HG02840 (cell line): ENCODE measurements at regions not wholly inside any gene's neighbourhood (a gene's known extent, or its start where the extent isn't known, plus 50 kb on each side); places are given as distances from the start of the nearest gene placed in this dataset.

Source experiments
- ATAC-seq: cut with Tn5 transposase; IDR thresholded peaks from one replicate; pipeline ENCODE4 v1.9.1; 2021; ENCODE audit warnings: mild to moderate bottlenecking, moderate library complexity, moderate number of reproducible peaks; ENCODE audit not compliant: unreplicated experiment, low FRiP score

GRCh38 chr12:91819132-91819447 is 326.6 kb downstream of the BTG1 start:
- no peak for ATAC-seq

- ATAC-seq = no peak
Measured at GRCh38 chr12:91818227-91819131, 327.2 kb downstream of the BTG1 start.

GRCh38 chr12:91817517-91817916 is 328.1 kb downstream of the BTG1 start:
- ATAC-seq = no peak

- ATAC-seq = no peak
Measured at GRCh38 chr12:91813701-91814100, 331.9 kb downstream of the BTG1 start.

GRCh38 chr12:91811481-91812287 is 334.0 kb downstream of the BTG1 start:
- ATAC-seq = peak; percentile 86

- no peak for ATAC-seq
Measured at GRCh38 chr12:91810531-91811451, 334.9 kb downstream of the BTG1 start.

GRCh38 chr12:91810077-91810476 is 335.6 kb downstream of the BTG1 start:
- no peak for ATAC-seq

GRCh38 chr12:91805031-91805430 is 340.6 kb downstream of the BTG1 start:
- no peak for ATAC-seq

- ATAC-seq = no peak
Measured at GRCh38 chr12:91804533-91804932, 341.1 kb downstream of the BTG1 start.

- no peak for ATAC-seq
Measured at GRCh38 chr12:91801048-91801447, 344.6 kb downstream of the BTG1 start.

GRCh38 chr12:91793676-91794075 is 352.0 kb downstream of the BTG1 start:
- no peak for ATAC-seq

GRCh38 chr12:91792597-91792996 is 353.0 kb downstream of the BTG1 start:
- no peak for ATAC-seq

GRCh38 chr12:91786499-91787272 is 359.0 kb downstream of the BTG1 start:
- ATAC-seq = no peak

- ATAC-seq = no peak
Measured at GRCh38 chr12:91785655-91786498, 359.8 kb downstream of the BTG1 start.

- ATAC-seq = no peak
Measured at GRCh38 chr12:91781114-91781513, 364.5 kb downstream of the BTG1 start.

- peak; percentile 90 for ATAC-seq
Measured at GRCh38 chr12:91778938-91779400, 366.7 kb downstream of the BTG1 start.

GRCh38 chr12:91778091-91778832 is 367.4 kb downstream of the BTG1 start:
- ATAC-seq = peak; percentile 53
